NCI-H345 treated with DMSO at 0.1 percent for 48 hours (cell line): ENCODE measurements at regions not wholly inside any gene's neighbourhood (a gene's known extent, or its start where the extent isn't known, plus 50 kb on each side); places are given as distances from the start of the nearest gene placed in this dataset.
"Not testable (repeated sequence)": the region's sequence is repeated elsewhere in the genome, so short reads cannot be mapped to it uniquely, and the experiment has no call there.

Experiments used
- DNase-seq: peaks from one replicate; lab custom pipeline; 2025; ENCODE audit not compliant: unreplicated experiment; lab: John Stamatoyannopoulos, UW

- not testable (repeated sequence) for DNase-seq
Measured at GRCh38 chr7:106526617-106527016, 134.3 kb downstream of the CCDC71L start.

GRCh38 chr7:106524690-106525059 lies 136.3 kb downstream of the CCDC71L start:
- DNase-seq, result no peak

GRCh38 chr7:106523482-106523881 lies 137.5 kb downstream of the CCDC71L start:
- DNase-seq, result no peak

- DNase-seq, result no peak
Measured at GRCh38 chr7:106522696-106523095, 138.3 kb downstream of the CCDC71L start.

- no peak for DNase-seq
Measured at GRCh38 chr7:106521541-106521940, 139.4 kb downstream of the CCDC71L start.

GRCh38 chr7:106520962-106521514 lies 139.9 kb downstream of the CCDC71L start:
- DNase-seq, result no peak

- no peak for DNase-seq
Measured at GRCh38 chr7:106518967-106519366, 142.0 kb downstream of the CCDC71L start.

GRCh38 chr7:106518239-106518638 lies 142.7 kb downstream of the CCDC71L start:
- no peak for DNase-seq

- no peak for DNase-seq
Measured at GRCh38 chr7:106517508-106517907, 143.4 kb downstream of the CCDC71L start.

GRCh38 chr7:106515321-106515720 lies 145.6 kb downstream of the CCDC71L start:
- no peak for DNase-seq

GRCh38 chr7:106514881-106515280 lies 146.1 kb downstream of the CCDC71L start:
- DNase-seq, result no peak

GRCh38 chr7:106512217-106512616 lies 148.7 kb downstream of the CCDC71L start:
- DNase-seq, result no peak

- DNase-seq, result no peak
Measured at GRCh38 chr7:106504645-106505044, 156.3 kb downstream of the CCDC71L start.

GRCh38 chr7:106504207-106504606 lies 156.8 kb downstream of the CCDC71L start:
- no peak for DNase-seq

- no peak for DNase-seq
Measured at GRCh38 chr7:106503626-106504025, 157.3 kb downstream of the CCDC71L start.

GRCh38 chr7:106501605-106502580 lies 159.1 kb downstream of the CCDC71L start:
- no peak for DNase-seq

- DNase-seq, result no peak
Measured at GRCh38 chr7:106499897-106500296, 161.1 kb downstream of the CCDC71L start.

GRCh38 chr7:106498005-106498404 lies 163.0 kb downstream of the CCDC71L start:
- not testable (repeated sequence) for DNase-seq

- DNase-seq, result no peak
Measured at GRCh38 chr7:106493041-106493731, 167.8 kb downstream of the CCDC71L start.

GRCh38 chr7:106488465-106488864 lies 172.5 kb downstream of the CCDC71L start:
- no peak for DNase-seq

- no peak for DNase-seq
Measured at GRCh38 chr7:106487892-106488291, 173.1 kb downstream of the CCDC71L start.

GRCh38 chr7:106486331-106486730 lies 174.6 kb downstream of the CCDC71L start:
- DNase-seq, result no peak
